Suprapubic skin (tissue), 3 donors: ENCODE measurements at regions not wholly inside any gene's neighbourhood (a gene's known extent, or its start where the extent isn't known, plus 50 kb on each side); places are given as distances from the start of the nearest gene placed in this dataset.

Source experiments
- EP300 ChIP-seq: sonication (generic); formaldehyde crosslinking; IDR thresholded peaks from one replicate; pipeline ENCODE4 v1.6.1; 2017; ENCODE audit warnings: antibody characterized with exemption
- POLR2A ChIP-seq, 2 donors: fragments of 450-650 bp; IDR thresholded peaks; one replicate each; pipeline ENCODE4 v1.6.1; 2017; ENCODE audit warnings: antibody characterized with exemption in 2 of 2, mild to moderate bottlenecking in 2 of 2, moderate library complexity in 2 of 2
- TF ChIP-seq, protein P1 (sequence below), 2 donors: fragments of 200-600 bp in 1 of 2; fragments of 450-650 bp in 1 of 2; sonication (generic) in 1 of 2; IDR thresholded peaks; one replicate each; pipeline ENCODE4 v1.5.1; 2016 to 2019; ENCODE audit warnings: antibody characterized with exemption in 2 of 2, mild to moderate bottlenecking in 1 of 2, moderate library complexity in 1 of 2

DNA sequence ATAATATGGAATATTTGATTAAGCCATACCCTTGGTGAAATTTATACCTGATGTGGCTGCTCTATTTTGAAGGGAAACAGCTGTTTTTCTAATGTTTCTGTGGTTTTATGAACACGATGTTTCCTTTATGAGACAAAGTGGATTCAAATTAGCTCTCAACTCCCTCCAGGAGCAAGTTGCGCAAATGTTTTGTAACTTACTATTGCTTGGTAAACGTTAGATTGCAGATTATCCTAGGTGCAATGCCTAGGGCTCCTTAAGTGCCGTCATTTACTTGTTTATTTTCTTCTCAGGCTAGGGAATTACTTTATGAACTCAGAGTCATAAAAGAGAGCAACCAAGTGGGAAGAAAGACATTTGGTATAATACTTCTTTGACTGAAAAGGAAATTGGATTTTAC is 763.1 kb downstream of the TAF11L14 start:
- TF ChIP-seq, protein P1, sequence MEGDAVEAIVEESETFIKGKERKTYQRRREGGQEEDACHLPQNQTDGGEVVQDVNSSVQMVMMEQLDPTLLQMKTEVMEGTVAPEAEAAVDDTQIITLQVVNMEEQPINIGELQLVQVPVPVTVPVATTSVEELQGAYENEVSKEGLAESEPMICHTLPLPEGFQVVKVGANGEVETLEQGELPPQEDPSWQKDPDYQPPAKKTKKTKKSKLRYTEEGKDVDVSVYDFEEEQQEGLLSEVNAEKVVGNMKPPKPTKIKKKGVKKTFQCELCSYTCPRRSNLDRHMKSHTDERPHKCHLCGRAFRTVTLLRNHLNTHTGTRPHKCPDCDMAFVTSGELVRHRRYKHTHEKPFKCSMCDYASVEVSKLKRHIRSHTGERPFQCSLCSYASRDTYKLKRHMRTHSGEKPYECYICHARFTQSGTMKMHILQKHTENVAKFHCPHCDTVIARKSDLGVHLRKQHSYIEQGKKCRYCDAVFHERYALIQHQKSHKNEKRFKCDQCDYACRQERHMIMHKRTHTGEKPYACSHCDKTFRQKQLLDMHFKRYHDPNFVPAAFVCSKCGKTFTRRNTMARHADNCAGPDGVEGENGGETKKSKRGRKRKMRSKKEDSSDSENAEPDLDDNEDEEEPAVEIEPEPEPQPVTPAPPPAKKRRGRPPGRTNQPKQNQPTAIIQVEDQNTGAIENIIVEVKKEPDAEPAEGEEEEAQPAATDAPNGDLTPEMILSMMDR (IDR thresholded peaks at IDR 0.05), result no peak
- no peak for TF ChIP-seq EP300
- TF ChIP-seq POLR2A (IDR thresholded peaks at IDR 0.05), result no peak
